ELF-1 (cell line): ENCODE measurements at regions not wholly inside any gene's neighbourhood (a gene's known extent, or its start where the extent isn't known, plus 50 kb on each side); places are given as distances from the start of the nearest gene placed in this dataset.

Source experiments
- DNase-seq: peaks from one replicate; pipeline ENCODE4 v3.0.0-alpha.2; 2016; ENCODE audit warnings: low read depth, low spot score

GRCh38 chr13:50071379-50071778 is 56.1 kb downstream of the KCNRG start:
- DNase-seq = no peak

DNA sequence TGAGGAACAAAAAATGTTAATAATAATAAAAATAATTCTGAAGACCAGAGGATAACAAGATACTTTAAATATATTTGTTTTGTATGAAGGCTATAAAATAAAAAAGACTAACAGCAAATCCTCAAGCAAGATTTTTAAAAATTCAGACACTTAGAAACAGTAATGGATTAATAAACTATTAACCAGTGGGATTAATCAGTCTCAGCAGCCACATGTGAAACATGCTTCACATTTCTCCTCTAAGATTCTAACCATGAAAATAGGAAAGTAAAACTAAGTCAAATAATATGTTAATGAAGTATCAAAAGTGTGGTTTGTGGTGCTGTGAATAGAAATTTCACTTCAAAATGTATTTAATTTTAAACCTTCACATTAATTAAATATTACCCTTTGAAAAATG is 57.4 kb downstream of the KCNRG start:
- no peak for DNase-seq

- DNase-seq = no peak
Measured at GRCh38 chr13:50073340-50073739, 58.1 kb downstream of the KCNRG start.

DNA sequence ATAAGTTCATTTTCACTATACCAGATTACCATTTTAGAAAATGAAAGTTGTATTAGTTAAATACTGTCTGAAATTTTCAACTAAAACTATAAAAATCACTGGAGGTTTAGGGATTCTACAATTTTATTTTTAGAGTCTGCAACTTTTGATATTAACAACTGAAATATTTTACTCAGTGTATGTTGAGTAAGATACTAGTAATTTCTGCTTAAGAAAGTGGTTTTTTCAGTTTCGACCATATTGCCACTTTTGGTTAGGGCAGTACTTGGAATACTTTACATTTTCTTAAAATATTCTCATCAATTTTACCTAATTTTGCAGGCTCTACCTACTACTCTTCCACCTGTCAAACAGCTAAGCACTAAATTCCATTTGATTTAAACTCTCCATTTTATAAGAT is 59.6 kb downstream of the KCNRG start:
- DNase-seq = no peak

- DNase-seq = no peak
Measured at GRCh38 chr13:50075619-50076097, 60.4 kb downstream of the KCNRG start.

DNA sequence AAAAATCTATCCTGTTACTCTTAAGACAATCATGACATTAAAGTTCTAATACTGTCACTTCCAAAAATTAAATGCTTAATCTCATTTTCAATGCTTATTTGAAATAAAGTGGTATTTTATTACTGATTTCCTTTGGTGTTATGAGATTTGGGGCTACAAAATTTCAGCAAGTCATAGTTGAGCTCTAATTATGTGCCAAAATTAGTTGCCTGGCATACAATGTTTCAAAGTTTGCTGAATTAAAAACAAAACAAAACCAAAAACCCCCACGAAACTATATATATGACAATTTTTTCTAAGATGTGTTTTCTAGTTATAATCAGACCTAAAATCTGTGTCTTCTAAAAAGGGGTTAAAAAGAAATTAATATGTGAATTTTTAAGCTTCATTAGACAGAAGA is 62.2 kb downstream of the KCNRG start:
- DNase-seq = no peak

DNA sequence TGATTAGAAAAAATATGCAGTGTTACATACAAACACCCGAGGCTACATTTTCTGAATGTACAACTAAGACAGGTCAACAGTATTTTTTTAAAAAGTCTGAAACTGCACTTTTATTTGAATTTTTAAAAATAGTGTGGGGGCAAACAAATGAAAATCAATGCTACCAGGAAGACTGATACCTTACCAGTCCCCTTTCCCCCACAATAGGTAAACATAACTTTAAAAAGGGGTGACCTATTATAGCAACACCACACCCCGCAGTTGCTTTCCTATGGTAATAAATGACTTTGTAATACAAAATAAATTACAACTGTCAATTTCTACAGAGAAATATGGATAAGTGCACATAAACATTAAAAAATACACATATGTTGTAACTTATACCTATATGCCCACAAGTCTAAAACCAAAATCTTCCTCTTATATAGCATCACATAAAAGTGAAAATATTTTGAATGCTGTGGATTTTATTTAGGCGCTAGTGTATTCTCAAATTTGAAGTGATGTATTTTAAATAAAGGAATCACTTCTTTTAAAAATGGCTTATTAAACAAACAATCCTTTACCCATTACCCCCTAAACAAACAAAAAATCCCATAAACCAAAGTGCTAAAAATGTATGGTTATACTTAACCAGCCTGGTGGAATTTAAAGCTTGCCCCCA is 63.1 kb downstream of the KCNRG start:
- DNase-seq = no peak

DNA sequence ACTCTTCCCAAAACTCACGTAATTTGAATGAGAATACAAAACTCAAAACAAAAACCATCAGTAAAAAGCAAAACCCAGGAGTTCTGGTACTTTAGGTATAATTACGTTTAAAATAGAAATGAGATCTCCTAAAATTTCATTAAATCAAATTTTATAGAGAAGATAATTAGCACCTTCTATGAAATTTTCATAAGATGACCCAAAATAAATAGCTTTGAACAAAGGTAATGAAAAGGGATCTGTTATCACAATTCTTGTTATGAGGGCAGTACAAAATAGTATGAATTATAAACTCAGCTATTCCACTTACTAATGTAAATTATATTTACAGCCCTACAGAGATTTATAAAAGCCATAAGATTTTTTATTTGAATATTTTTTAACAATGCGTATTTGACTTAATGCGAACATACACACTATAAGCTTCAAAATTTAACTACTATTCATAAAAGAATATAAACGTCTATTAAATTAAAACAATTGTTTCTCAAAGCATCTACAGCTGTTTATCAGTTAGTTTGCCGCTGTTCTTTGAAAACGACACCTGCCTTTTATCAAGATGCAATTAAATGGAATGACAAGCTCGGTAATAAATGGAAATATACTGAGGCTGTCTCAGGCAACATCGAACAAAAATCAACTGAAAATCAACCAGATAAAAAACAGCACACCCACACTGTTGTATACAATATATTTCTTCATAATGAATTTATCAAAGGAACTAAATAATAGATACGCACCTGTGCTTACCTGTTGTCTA is 63.8 kb downstream of the KCNRG start:
- DNase-seq = no peak

DNA sequence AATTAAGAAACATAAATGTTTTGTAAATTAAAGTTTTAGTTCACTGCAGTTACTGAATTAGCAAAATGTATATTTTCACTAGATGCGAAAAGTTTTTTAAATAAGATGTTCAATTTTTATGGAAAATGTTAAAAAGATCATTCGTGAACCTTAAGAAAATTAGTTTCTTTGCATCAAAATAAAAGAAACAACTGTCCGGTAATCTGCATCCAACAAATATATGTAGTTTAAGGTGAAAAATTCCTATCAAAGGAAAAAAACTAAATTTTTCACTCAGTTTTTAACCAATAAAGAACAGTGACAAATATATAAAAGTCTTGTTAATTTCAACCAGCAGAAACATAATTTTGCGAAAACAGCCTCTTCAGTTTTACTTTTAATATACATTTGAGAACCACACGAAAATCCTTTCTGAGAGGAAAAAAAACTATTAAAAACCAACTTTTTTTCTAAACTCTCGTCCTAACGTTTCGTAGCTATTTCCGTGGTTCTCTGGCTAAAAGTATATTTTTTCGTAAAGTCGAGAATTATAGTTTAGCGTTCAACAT is 64.5 kb downstream of the KCNRG start:
- DNase-seq = no peak

- peak; percentile 34 for DNase-seq
Measured at GRCh38 chr13:50080203-50080910, 65.1 kb downstream of the KCNRG start.

GRCh38 chr13:50080911-50081678 is 65.9 kb downstream of the KCNRG start:
- peak; percentile 68 for DNase-seq

DNA sequence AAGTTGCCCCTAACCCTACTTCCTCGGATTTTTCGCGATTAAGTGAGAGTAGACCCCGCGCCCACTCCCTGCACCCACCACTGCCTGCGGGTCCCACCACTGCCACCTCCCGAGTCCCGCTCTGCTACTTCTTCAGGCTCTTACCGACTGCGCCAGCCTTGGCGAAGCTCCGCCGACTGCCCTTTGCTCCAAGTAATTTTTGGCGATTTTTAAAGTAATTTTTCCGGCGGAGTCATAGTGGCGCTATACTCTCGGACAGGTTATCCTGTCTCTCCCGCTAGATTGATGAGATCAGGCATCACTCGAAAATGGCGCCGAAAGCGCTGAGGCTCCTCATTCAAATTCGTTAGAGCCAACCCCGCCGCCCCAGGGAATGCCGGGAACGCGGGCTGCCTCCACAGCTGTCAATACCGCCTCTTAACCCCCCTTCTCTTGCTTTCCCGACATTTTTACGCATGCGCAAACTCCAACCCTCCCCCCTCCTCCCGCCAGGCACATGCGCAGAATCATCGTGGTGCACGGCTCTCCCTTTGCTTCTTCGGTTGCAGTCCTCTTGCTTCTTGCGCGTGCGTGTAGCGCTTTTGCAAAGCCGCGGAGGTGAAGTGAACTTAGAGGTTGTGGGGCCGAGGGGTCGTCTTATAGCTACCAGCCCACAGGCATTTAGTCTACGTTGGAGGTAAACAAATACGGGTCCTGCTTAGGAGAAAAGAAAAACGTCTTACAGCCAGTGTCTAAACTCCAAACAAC is 66.6 kb downstream of the KCNRG start:
- DNase-seq = peak; percentile 99

DNA sequence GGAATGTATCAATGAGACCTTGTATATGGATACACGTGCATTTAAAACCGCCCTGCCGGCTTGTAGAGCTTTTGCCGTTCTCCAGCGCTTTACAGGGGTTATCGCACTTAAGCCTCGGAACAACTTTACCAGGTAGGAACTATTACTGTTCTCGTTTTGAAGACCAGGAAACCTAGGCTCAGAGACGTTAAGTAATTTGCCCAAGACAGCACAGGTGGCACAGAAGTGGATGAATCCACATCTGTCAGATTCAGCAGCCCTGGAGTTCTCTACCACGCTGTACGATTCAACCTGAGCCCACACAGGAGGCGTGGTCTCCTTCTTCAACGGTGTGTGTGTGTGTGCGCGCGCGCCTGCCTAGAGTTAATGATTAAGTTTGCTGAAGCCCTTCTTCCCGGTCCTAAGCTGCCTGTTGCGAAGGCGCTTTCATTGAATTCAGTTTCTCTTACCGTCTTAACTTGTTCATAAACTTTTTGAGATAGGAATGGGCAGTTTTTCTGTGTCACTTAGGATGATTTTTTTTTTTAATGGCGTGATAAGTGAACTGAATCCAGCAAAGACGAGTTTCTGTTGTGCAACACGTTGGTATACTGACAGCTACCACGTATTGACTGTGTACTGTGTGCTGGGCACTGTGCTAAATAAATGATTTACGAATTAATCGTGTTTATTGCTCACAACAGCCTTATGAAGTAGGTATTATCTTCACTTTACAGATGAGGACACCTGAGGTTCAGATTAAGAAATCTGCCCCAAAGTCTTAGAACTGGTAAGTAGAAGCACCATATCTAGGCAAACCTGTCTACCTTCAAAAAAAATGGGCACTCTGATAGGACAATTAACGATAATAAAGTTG is 67.4 kb downstream of the KCNRG start:
- peak; percentile 84 for DNase-seq

DNA sequence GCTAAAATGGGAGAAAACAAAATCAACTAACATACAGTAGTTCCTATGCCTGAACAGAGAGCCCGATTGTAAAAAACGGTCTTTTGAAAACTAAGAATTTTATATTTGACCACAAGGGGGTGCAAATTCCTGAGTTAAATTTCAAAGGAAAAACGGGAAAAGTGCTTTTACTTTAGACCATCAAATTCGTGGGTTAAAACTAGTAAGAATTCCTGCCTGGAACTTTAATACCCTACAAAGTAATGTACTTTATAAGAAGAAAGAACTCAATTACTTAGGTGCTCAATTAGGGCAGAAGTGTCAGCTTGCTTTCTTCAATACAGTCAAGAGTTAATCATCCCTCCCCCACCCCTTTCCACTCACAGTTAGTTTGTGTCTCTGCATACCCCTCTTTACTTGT is 69.8 kb downstream of the KCNRG start:
- DNase-seq = peak; percentile 24

GRCh38 chr13:50089633-50090032 is 74.4 kb downstream of the KCNRG start:
- DNase-seq = no peak

DNA sequence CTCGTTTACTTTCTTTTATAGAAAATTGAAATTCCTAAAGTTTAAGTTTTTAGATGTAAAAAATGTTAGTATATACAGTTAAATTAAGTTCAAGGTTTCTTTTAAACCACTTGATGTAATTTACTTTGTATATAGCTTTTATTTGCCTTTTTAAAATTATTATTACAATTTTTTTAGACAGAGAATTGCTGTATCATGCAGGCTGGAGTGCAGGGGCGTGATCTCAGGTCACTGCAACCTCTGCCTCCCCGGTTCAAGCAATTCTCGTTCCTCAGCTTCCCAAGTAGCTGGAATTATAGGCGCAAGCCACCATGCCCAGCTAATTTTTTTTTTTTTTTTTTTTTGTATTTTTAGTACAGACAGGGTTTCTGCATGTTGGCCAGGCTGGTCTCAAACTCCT is 75.0 kb downstream of the KCNRG start:
- no peak for DNase-seq

GRCh38 chr13:50094615-50095293 is 79.5 kb downstream of the KCNRG start:
- DNase-seq = no peak

GRCh38 chr13:50098693-50099092 is 83.4 kb downstream of the KCNRG start:
- no peak for DNase-seq

DNA sequence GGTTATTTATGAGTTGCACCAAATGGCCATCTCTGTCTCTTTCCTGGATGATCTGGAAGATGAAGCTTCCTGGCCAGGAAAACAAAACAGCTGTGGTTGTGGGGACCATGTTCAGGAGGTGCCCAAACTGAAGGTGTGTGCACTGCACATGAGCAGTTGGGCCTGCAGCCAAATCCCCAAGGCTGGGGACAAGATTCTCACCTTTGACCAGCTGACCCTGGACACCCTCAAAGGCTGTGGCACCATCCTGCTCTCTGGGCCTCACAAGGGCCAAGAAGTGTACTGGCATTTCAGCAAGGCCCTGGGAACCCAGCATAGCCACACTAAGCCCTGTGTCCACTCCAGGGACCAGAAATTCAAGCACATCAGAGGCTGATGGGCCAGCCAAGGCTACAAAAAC is 84.2 kb downstream of the KCNRG start:
- no peak for DNase-seq
